Prostate gland (tissue), 2 donors: ENCODE measurements at regions not wholly inside any gene's neighbourhood (a gene's known extent, or its start where the extent isn't known, plus 50 kb on each side); places are given as distances from the start of the nearest gene placed in this dataset.

Source experiments
- POLR2A ChIP-seq: fragments of 450-650 bp; IDR thresholded peaks from one replicate; pipeline ENCODE4 v1.6.1; 2016; ENCODE audit warnings: antibody characterized with exemption, mild to moderate bottlenecking
- TF ChIP-seq, protein P1 (sequence below), 4 experiments: fragments of 200-600 bp in 2 of 4; fragments of 450-650 bp in 2 of 4; sonication (generic) in 2 of 4; IDR thresholded peaks; 1 replicate in 3 of 4; 2 replicates in 1 of 4; pipeline ENCODE4 v1.5.1; 2016 to 2019; ENCODE audit warnings: antibody characterized with exemption in 4 of 4, mild to moderate bottlenecking in 2 of 4, moderate library complexity in 2 of 4

DNA sequence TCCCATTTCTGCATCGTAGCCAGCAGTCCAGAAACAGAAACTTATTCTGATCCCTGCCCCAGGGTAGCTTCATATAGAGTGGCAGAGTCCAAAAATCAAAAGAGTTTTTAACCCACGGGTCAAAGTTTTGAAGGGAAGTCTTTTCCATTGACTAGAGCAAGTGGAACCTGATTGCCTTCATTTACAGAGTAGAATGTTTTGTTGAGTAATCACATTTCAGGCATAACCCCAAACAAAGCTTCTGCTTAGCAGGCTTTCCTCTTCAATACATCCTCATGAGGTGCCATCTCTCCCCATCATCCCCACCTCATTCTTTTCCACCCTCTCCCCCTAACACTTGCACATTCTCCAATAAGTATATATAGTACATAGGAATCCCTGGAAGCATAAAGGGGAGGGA, 516.0 kb upstream of the FBXO33 start:
- TF ChIP-seq POLR2A = no peak
- TF ChIP-seq, protein P1, sequence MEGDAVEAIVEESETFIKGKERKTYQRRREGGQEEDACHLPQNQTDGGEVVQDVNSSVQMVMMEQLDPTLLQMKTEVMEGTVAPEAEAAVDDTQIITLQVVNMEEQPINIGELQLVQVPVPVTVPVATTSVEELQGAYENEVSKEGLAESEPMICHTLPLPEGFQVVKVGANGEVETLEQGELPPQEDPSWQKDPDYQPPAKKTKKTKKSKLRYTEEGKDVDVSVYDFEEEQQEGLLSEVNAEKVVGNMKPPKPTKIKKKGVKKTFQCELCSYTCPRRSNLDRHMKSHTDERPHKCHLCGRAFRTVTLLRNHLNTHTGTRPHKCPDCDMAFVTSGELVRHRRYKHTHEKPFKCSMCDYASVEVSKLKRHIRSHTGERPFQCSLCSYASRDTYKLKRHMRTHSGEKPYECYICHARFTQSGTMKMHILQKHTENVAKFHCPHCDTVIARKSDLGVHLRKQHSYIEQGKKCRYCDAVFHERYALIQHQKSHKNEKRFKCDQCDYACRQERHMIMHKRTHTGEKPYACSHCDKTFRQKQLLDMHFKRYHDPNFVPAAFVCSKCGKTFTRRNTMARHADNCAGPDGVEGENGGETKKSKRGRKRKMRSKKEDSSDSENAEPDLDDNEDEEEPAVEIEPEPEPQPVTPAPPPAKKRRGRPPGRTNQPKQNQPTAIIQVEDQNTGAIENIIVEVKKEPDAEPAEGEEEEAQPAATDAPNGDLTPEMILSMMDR (IDR thresholded peaks at IDR 0.05) = no peak
